GM12865 (cell line): ENCODE measurements at regions not wholly inside any gene's neighbourhood (a gene's known extent, or its start where the extent isn't known, plus 50 kb on each side); places are given as distances from the start of the nearest gene placed in this dataset.

Experiments
- DNase-seq: peaks from one replicate; pipeline ENCODE4 v3.0.0; 2010; ENCODE audit warnings: low read depth
- H3K4me3 ChIP-seq: 2 replicates; pipeline ENCODE4 v1.5.1; 2011; ENCODE audit warnings: mild to moderate bottlenecking, low read depth, low read length, control low read depth
- TF ChIP-seq, protein P1 (sequence below): IDR thresholded peaks from 2 replicates; pipeline ENCODE4 v1.5.1; 2011; ENCODE audit warnings: low read length, control low read depth, low read depth, inconsistent platforms; ENCODE audit not compliant: insufficient read depth; ENCODE audit errors: missing control alignments

DNA sequence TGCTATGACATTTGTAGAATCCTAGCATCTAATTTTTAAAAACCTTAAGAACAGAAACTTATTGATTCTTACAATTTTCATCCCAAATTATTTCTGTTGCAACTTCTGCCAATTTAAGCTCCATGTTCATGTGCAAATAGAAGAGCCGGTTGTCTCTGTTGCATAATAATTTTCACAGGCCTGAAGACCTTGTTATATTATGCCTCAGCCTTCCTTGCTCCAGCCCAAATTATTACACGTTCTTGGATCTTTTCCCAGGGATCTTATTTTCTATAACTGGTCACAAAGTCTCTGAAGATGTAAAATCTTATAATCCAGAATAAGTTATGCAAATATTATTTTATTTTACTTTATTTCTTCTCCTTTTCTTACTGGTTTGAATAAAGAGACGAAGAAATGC is 210.7 kb upstream of the DPH6 start:
- H3K4me3 ChIP-seq: no peak overlapping the region
- TF ChIP-seq, protein P1, sequence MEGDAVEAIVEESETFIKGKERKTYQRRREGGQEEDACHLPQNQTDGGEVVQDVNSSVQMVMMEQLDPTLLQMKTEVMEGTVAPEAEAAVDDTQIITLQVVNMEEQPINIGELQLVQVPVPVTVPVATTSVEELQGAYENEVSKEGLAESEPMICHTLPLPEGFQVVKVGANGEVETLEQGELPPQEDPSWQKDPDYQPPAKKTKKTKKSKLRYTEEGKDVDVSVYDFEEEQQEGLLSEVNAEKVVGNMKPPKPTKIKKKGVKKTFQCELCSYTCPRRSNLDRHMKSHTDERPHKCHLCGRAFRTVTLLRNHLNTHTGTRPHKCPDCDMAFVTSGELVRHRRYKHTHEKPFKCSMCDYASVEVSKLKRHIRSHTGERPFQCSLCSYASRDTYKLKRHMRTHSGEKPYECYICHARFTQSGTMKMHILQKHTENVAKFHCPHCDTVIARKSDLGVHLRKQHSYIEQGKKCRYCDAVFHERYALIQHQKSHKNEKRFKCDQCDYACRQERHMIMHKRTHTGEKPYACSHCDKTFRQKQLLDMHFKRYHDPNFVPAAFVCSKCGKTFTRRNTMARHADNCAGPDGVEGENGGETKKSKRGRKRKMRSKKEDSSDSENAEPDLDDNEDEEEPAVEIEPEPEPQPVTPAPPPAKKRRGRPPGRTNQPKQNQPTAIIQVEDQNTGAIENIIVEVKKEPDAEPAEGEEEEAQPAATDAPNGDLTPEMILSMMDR: no peak
- no peak for DNase-seq

DNA sequence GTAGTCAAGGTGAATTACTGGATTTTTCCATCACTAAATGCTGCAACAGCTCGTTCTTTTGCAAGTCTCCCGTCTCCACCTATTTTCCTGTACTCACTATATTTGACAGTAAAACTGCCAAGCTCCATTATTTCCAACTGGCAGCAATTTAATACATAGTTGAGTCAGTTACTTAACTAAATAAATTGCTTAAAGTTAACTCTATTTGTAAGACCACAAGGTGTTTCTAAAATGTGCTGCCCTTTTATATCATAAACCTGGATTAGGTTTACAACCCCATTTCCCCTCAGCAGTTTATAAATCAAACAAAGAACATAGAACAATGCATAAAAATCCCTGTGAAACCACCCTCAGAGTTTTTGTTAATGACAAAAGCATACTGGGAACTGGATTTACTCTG is 211.4 kb upstream of the DPH6 start:
- no peak overlapping the region for H3K4me3 ChIP-seq
- DNase-seq: no peak
- TF ChIP-seq, protein P1: no peak

DNA sequence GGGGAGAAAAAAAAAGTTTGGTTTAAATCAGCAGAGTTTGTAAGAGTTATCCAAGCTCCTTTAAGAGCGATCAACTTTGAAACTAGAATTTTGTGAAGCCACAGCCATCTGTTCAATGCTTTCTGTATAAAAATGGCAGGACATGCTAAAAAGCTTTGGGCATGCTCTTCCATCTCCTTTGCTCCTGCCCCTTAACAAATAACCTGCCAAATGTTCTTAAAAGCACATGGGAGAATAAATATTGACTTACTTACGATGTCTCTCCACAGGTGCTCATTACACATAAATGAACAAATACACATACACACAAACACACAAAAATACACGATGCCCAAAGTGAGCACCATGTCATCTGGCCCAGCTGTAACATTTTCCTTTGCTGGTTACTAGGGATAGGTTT is 211.8 kb upstream of the DPH6 start:
- TF ChIP-seq, protein P1: no peak
- DNase-seq: no peak
- H3K4me3 ChIP-seq: no peak overlapping the region

DNA sequence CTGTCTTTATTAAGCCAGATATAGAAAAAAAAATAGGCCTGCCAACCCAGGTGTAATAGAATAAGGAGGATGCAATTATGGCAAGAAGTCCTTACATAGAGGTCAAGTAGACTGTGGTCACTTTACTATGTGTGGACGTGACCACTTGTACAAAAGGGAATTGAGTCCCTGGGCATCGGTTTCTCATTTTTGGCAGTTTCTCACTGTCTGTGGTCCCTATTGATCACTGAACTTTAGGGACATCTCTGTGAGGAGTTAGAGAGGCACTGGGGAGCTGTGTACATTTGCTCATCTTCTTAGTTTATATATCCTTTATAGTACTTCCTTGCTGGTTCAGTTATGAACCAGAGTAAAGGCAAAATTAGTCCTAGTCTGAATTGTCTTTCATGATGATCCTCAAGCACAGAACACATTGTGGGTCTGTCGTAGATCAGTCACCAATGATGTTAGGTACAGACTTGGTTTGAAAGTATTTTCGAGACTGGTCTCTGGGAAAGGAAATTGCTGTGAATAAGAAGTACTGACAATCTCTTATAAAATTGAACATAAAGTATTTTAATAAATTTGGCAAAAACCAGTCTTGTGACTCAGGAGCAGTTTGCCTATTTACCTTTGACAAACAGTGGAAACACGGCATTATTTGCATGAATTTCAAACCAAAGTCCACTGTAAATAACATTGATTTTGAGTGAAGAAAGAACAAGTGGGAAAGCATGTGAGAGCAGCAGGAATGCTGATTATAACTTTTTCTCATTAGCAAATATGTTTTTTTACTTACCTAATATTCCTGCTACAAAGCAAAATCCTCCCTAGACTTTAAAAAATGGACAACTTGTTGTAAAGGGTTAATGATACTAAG is 218.9 kb upstream of the DPH6 start:
- TF ChIP-seq, protein P1: no peak
- H3K4me3 ChIP-seq: no peak overlapping the region
- no peak for DNase-seq

DNA sequence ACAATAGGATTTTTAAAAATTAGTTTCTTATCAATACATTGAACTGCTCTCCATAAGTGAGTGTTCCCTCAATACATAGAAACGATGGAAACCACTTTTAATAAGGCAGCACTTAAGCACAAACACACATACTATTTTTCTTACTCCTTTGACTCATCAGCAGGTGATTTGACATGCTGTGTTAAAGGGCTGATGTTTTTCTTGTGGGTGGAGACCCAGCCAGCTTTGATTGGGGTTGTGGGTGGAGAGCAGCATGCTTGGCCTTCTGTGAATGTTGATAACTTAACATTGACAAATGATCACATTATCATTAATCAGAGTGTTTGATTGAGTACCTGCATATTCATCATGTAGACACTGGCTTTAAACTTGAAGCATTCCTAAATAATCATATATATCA is 223.0 kb upstream of the DPH6 start:
- TF ChIP-seq, protein P1: no peak
- DNase-seq: no peak
- no peak overlapping the region for H3K4me3 ChIP-seq

DNA sequence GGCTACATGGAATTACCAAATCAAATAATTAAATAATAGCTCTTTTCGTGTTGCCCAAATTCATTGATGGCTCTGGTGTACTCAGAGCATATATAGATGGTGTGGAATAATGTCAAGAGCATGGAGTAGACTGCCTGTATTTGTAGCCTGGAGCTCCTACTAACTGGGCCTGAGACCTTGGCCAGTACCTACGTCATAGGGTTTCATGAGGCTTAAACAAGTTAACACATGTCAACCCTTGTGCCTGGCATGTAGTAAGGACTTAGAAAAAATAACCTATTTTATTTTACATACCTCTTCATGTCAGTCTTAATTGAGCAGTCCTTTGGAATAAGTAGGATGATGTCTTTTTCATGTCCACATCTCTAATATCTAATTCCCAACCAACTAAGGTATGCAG is 223.7 kb upstream of the DPH6 start:
- no peak for DNase-seq
- TF ChIP-seq, protein P1: no peak
- no peak overlapping the region for H3K4me3 ChIP-seq

DNA sequence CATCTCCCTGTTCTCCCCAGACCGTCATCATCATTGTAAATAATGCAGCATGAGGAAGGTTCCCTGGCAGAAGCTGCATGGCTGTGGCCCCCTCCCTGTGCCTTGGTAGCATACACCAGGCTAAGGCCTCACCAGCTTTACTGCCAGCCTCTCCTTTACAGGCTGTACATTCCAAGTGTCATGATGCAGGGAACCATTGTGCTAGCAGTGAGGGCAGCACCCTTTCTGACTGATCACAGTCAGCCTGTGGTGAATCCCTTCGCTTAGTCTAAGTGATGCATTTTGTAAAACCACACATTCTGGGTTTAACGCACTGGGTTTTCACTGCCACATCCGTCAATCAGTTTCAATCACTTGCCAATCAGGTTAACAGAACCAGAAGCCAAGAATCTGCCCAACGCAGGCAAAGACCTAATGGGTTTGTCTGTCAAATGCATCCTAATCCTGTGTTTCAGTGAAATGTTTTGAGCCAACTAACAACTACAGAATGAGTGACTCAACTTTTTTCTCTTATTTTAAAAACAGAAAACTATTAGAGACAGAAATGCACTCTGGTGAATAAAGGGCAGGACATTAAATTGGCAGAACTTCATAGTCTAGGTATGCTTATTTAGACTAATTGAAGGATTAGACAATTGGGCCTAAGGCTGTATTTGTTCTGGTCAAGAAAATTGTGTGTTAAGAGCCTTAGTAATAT is 225.9 kb upstream of the DPH6 start:
- no peak for DNase-seq
- TF ChIP-seq, protein P1: no peak
- H3K4me3 ChIP-seq: no peak overlapping the region
